B cell (primary cell): ENCODE measurements at regions not wholly inside any gene's neighbourhood (a gene's known extent, or its start where the extent isn't known, plus 50 kb on each side); places are given as distances from the start of the nearest gene placed in this dataset.

Source experiments
- ATAC-seq: fragments of 200-7000 bp; cut with Tn5 transposase; one replicate; pipeline ENCODE4 v1.10.0; 2021; ENCODE audit warnings: low read depth, mild to moderate bottlenecking, moderate number of reproducible peaks, moderate library complexity
- CTCF ChIA-PET: fragments of 350-600 bp; sonication (Branson Sonifier 250); formaldehyde crosslinking; loops from one replicate; lab custom pipeline; 2021; ENCODE audit warnings: antibody characterized with exemption, inconsistent platforms; lab: Charles Lee
- POLR2A ChIA-PET: fragments of 350-600 bp; sonication (Branson Sonifier 250); formaldehyde crosslinking; loops from one replicate; lab custom pipeline; 2021; ENCODE audit warnings: antibody characterized with exemption; lab: Charles Lee
- DNase-seq: peaks from one replicate; pipeline ENCODE4 v3.0.0; 2013
- H2AFZ ChIP-seq: 2 replicates; pipeline ENCODE4 v1.6.1; 2012; ENCODE audit warnings: mild to moderate bottlenecking, low read depth, low read length; ENCODE audit not compliant: insufficient read depth, poor library complexity, severe bottlenecking
- H3K27ac ChIP-seq, 2 donors: 1 replicate in 1 of 2; 2 replicates in 1 of 2; pipeline ENCODE4 v1.5.1; 2012 to 2013; ENCODE audit warnings: low read length in 2 of 2, mild to moderate bottlenecking in 2 of 2, moderate library complexity in 1 of 2
- H3K27me3 ChIP-seq, 4 experiments: fragments of 200-600 bp in 1 of 4; sonication (generic) in 1 of 4; replicated peaks in 1 of 4; 1 replicate in 2 of 4; 2 replicates in 2 of 4; pipeline versions ENCODE4 v1.6.1 to v1.7.0; 2013 to 2016; ENCODE audit warnings: low read length in 3 of 4, mild to moderate bottlenecking in 2 of 4, mixed read lengths in 1 of 4, moderate library complexity in 1 of 4; ENCODE audit not compliant: insufficient read depth in 4 of 4, control insufficient read depth in 3 of 4; ENCODE audit errors: control extremely low read depth in 1 of 4
- H3K36me3 ChIP-seq, 2 experiments: replicated peaks in 1 of 2; 1 replicate in 1 of 2; 2 replicates in 1 of 2; pipeline versions ENCODE4 v1.6.1 to v1.7.1; 2013; ENCODE audit warnings: low read length in 1 of 2; ENCODE audit not compliant: insufficient read depth in 2 of 2, control insufficient read depth in 1 of 2; ENCODE audit errors: control extremely low read depth in 1 of 2, extremely low read depth in 1 of 2
- H3K4me1 ChIP-seq, 2 donors: fragments of 200-600 bp in 1 of 2; sonication (generic) in 1 of 2; 1 replicate in 1 of 2; 2 replicates in 1 of 2; pipeline versions ENCODE4 v1.5.1 to v1.6.1; 2013 to 2017; ENCODE audit warnings: low read length in 2 of 2; ENCODE audit not compliant: control insufficient read depth in 2 of 2, insufficient read depth in 2 of 2
- H3K4me2 ChIP-seq: replicated peaks from 2 replicates; pipeline ENCODE3; 2012; ENCODE audit warnings: mild to moderate bottlenecking, low read depth, low read length; ENCODE audit not compliant: poor library complexity, severe bottlenecking
- H3K4me3 ChIP-seq, 5 experiments: fragments of 200-600 bp in 1 of 5; sonication (generic) in 1 of 5; 1 replicate in 3 of 5; 2 replicates in 2 of 5; pipeline versions ENCODE4 v1.5.1 to v1.7.0; 2011 to 2016; ENCODE audit warnings: low read length in 4 of 5, mild to moderate bottlenecking in 4 of 5, low read depth in 2 of 5, control low read depth in 1 of 5, moderate library complexity in 1 of 5; ENCODE audit not compliant: insufficient read depth in 1 of 5; ENCODE audit errors: control extremely low read depth in 1 of 5, extremely low read depth in 1 of 5
- H3K79me2 ChIP-seq: fragments of 200-600 bp; sonication (generic); one replicate; pipeline ENCODE4 v1.6.0; 2016; ENCODE audit warnings: low read length; ENCODE audit not compliant: control insufficient read depth, insufficient read depth
- H3K9ac ChIP-seq: fragments of 200-600 bp; sonication (generic); 2 replicates; pipeline ENCODE4 v1.6.1; 2017; ENCODE audit warnings: mild to moderate bottlenecking, low read length, moderate library complexity
- H3K9me3 ChIP-seq, 3 donors: one replicate each; pipeline versions ENCODE4 v1.6.1 to v1.7.1; 2013; ENCODE audit warnings: low read length in 2 of 3; ENCODE audit not compliant: control insufficient read depth in 2 of 3, insufficient read depth in 1 of 3; ENCODE audit errors: control extremely low read depth in 1 of 3
- H4K20me1 ChIP-seq: 2 replicates; pipeline ENCODE4 v1.6.0; 2012; ENCODE audit warnings: mild to moderate bottlenecking, low read length; ENCODE audit not compliant: insufficient read depth, control insufficient read depth, poor library complexity, severe bottlenecking
- H3K27ac Mint-ChIP-seq: one replicate; pipeline ENCODE4 v1.8.0; 2021; ENCODE audit warnings: mixed read lengths
- H3K27me3 Mint-ChIP-seq: one replicate; pipeline ENCODE4 v1.8.0; 2021; ENCODE audit warnings: mixed read lengths
- H3K4me1 Mint-ChIP-seq: one replicate; pipeline ENCODE4 v1.8.0; 2021; ENCODE audit warnings: mixed read lengths
- H3K4me3 Mint-ChIP-seq: one replicate; pipeline ENCODE4 v1.8.0; 2021; ENCODE audit warnings: mixed read lengths
- H3K9me3 Mint-ChIP-seq: one replicate; pipeline ENCODE4 v1.8.0; 2022; ENCODE audit warnings: mixed read lengths; ENCODE audit not compliant: insufficient read depth
- EZH2 ChIP-seq: IDR thresholded peaks from 2 replicates; pipeline ENCODE4 v1.6.1; 2012; ENCODE audit warnings: borderline replicate concordance, low read depth, mild to moderate bottlenecking, moderate library complexity, low read length; ENCODE audit not compliant: insufficient read depth, poor library complexity, severe bottlenecking
- WGBS: methylation state at CpG from one replicate; pipeline ENCODE4 v1.1.5; 2013; ENCODE audit warnings: missing lambda C conversion rate; ENCODE audit not compliant: insufficient coverage; 5-methylcytosine and 5-hydroxymethylcytosine counted together
- intact Hi-C: fragments of 100-400 bp; cut with micrococcal nuclease; formaldehyde crosslinking; loops from one replicate; pipeline ENCODE4 v1.10.0; 2022
- TF ChIP-seq, protein P1 (sequence below): fragments of 200-600 bp; IDR thresholded peaks from one replicate; pipeline ENCODE4 v1.8.0; 2022; ENCODE audit warnings: antibody characterized with exemption, mild to moderate bottlenecking

DNA sequence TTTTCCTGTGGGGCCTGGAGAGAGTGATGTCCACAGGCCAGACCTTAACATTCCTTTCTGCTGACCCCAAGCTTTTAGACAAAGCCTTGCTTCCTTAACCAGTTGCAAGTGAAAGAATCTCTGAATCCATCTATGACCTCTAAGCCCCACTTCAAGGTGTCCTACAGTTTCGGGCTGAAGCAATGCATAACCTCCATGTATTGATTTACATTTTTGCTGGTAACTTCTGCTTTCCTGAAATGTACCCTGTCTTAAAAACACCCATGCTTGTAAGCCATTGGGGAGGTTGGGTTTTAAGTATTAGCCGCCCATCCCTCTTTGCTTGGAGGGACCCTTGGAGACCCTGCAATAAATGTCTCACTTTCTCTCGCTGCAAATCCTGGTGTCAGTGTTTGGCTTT lies 190.6 kb downstream of the VRK1 start:
- peak overlapping the region; percentile 11 for H3K4me3 Mint-ChIP-seq
- WGBS = 85% methylated on average over 2 of the region's 3 CpGs
- ATAC-seq (no peak), DNase-seq (no peak)
- intact Hi-C loops = no loop called here
- CTCF ChIA-PET = no interaction called here
- Histone ChIP-seq H3K27ac (peak overlapping the region in 1 of 2 donors; percentile 4), H3K79me2 (no peaks in the 10 kb centered on the region), H3K9ac (no peak overlapping the region), H3K4me2 (peak overlapping the region; percentile 52), H4K20me1 (no peaks in the 10 kb centered on the region), H3K4me3 (no peak overlapping the region), H3K4me1 (peaks cover 28 to 30% of the 10 kb centered on the region in 2 donors), H3K36me3 (no peaks in the 10 kb centered on the region), H3K9me3 (peaks cover 0 to 6% (median 4%) of the 10 kb centered on the region in 3 donors), H2AFZ (no peak overlapping the region), H3K27me3 (no peaks in the 10 kb centered on the region)
- TF ChIP-seq, protein P1, sequence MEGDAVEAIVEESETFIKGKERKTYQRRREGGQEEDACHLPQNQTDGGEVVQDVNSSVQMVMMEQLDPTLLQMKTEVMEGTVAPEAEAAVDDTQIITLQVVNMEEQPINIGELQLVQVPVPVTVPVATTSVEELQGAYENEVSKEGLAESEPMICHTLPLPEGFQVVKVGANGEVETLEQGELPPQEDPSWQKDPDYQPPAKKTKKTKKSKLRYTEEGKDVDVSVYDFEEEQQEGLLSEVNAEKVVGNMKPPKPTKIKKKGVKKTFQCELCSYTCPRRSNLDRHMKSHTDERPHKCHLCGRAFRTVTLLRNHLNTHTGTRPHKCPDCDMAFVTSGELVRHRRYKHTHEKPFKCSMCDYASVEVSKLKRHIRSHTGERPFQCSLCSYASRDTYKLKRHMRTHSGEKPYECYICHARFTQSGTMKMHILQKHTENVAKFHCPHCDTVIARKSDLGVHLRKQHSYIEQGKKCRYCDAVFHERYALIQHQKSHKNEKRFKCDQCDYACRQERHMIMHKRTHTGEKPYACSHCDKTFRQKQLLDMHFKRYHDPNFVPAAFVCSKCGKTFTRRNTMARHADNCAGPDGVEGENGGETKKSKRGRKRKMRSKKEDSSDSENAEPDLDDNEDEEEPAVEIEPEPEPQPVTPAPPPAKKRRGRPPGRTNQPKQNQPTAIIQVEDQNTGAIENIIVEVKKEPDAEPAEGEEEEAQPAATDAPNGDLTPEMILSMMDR = no peak
- TF ChIP-seq EZH2 = no peak
- H3K27me3 Mint-ChIP-seq = no peaks in the 10 kb centered on the region
- POLR2A ChIA-PET = no interaction called here
- peaks cover 5% of the 10 kb centered on the region for H3K9me3 Mint-ChIP-seq
- H3K4me1 Mint-ChIP-seq = peaks cover 44% of the 10 kb centered on the region
- peak overlapping the region; percentile 77 for H3K27ac Mint-ChIP-seq

DNA sequence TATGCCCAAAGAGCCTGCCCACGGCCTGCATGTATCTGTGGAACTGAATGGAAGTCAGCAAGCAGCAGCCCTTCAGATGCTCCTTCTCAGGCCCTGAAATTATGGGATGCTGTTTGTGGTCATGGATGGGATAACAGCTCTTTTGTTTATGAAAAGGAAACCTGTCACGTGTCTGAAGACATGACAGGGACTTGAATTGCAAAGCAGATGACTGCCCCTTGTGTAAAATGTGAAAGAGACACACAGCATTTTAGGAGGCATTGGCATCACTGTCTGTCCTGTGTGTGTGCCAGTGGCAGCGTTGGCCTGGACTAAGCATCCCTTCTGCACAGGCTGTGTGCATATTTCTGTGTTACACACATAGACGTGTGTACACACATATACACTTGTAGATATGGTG lies 192.1 kb downstream of the VRK1 start:
- WGBS = 79% methylated on average over 2 of the region's 4 CpGs
- intact Hi-C loops = no loop called here
- Histone ChIP-seq H3K36me3 (no peaks in the 10 kb centered on the region), H3K27me3 (no peaks in the 10 kb centered on the region), H3K4me2 (no peak overlapping the region), H3K4me3 (no peak overlapping the region), H3K79me2 (no peaks in the 10 kb centered on the region), H3K9me3 (peaks cover 0 to 6% (median 4%) of the 10 kb centered on the region in 3 donors), H4K20me1 (no peaks in the 10 kb centered on the region), H3K4me1 (peaks cover 28 to 30% of the 10 kb centered on the region in 2 donors), H3K9ac (no peak overlapping the region), H3K27ac (no peak overlapping the region), H2AFZ (no peak overlapping the region)
- TF ChIP-seq, protein P1 = no peak
- no peak for TF ChIP-seq EZH2
- ATAC-seq = no peak
- no peak for DNase-seq
- POLR2A ChIA-PET = no interaction called here
- no peaks in the 10 kb centered on the region for H3K27me3 Mint-ChIP-seq
- H3K27ac Mint-ChIP-seq = no peak overlapping the region
- H3K4me1 Mint-ChIP-seq = peaks cover 44% of the 10 kb centered on the region
- H3K9me3 Mint-ChIP-seq = peaks cover 5% of the 10 kb centered on the region
- no peak overlapping the region for H3K4me3 Mint-ChIP-seq
- CTCF ChIA-PET = no interaction called here
